Right atrium auricular region (tissue), 2 donors: ENCODE measurements at regions not wholly inside any gene's neighbourhood (a gene's known extent, or its start where the extent isn't known, plus 50 kb on each side); places are given as distances from the start of the nearest gene placed in this dataset.

Experiments used
- DNase-seq: peaks from one replicate; pipeline ENCODE4 v3.0.0-alpha.2; 2019; ENCODE audit warnings: low spot score
- H3K27ac ChIP-seq, 2 donors: fragments of 200-600 bp; sonication (generic); 1 replicate in 1 of 2; 2 replicates in 1 of 2; pipeline ENCODE4 v1.5.1; 2016 to 2019
- H3K27me3 ChIP-seq, 2 donors: fragments of 200-600 bp; sonication (generic); one replicate each; pipeline versions ENCODE4 v1.5.1 to v1.6.0; 2017 to 2019
- H3K36me3 ChIP-seq: fragments of 200-600 bp; sonication (generic); one replicate; pipeline ENCODE4 v1.5.1; 2016
- H3K4me1 ChIP-seq, 2 donors: fragments of 200-600 bp; sonication (generic); one replicate each; pipeline versions ENCODE4 v1.5.1 to v1.6.0; 2017 to 2019
- H3K4me3 ChIP-seq, 2 donors: fragments of 200-600 bp; sonication (generic); 1 replicate in 1 of 2; 2 replicates in 1 of 2; pipeline ENCODE4 v1.5.1; 2017 to 2019; ENCODE audit warnings: mild to moderate bottlenecking in 1 of 2, moderate library complexity in 1 of 2
- H3K9me3 ChIP-seq, 2 donors: fragments of 200-600 bp; sonication (generic); one replicate each; pipeline ENCODE4 v1.5.1; 2019
- CTCF ChIP-seq, 2 donors: fragments of 200-600 bp; sonication (generic); IDR thresholded peaks; one replicate each; pipeline ENCODE4 v1.5.1; 2019; ENCODE audit warnings: antibody characterized with exemption in 2 of 2

- H3K9me3 ChIP-seq: no peaks in the 10 kb centered on the region
- DNase-seq: no peak
- no peak overlapping the region for H3K27ac ChIP-seq
- no peaks in the 10 kb centered on the region for H3K27me3 ChIP-seq
- no peak for TF ChIP-seq CTCF (IDR thresholded peaks at IDR 0.05)
- no peaks in the 10 kb centered on the region for H3K4me1 ChIP-seq
- no peak overlapping the region for H3K4me3 ChIP-seq
- peaks cover 32% of the 10 kb centered on the region for H3K36me3 ChIP-seq
Observed at GRCh38 chr19:5263615-5264014, 77.0 kb downstream of the PTPRS start.

DNA sequence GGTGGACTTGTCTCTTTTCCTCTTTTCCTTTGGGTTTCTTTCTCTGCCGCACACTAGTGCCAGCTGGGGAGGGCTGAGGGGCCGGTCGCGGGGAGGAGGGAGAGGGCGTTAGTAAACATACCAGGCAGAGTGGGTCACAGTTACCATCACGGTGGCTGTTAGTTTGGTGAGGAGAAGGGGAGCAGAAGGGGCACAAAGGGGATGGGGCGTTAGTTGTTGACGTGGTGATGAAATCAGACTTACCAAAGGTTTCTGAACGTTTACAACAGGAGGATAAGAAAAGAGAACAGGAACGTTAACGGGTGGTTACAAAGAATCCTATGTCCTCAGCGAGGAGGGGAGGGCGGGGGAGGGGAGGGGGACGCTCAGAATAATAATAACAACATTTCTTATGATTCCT lies 77.9 kb downstream of the PTPRS start:
- H3K4me3 ChIP-seq: no peak overlapping the region
- no peak for TF ChIP-seq CTCF (IDR thresholded peaks at IDR 0.05)
- H3K9me3 ChIP-seq: no peaks in the 10 kb centered on the region
- H3K27me3 ChIP-seq: no peaks in the 10 kb centered on the region
- no peak overlapping the region for H3K27ac ChIP-seq
- no peak for DNase-seq
- no peaks in the 10 kb centered on the region for H3K4me1 ChIP-seq
- peaks cover 41% of the 10 kb centered on the region for H3K36me3 ChIP-seq

DNA sequence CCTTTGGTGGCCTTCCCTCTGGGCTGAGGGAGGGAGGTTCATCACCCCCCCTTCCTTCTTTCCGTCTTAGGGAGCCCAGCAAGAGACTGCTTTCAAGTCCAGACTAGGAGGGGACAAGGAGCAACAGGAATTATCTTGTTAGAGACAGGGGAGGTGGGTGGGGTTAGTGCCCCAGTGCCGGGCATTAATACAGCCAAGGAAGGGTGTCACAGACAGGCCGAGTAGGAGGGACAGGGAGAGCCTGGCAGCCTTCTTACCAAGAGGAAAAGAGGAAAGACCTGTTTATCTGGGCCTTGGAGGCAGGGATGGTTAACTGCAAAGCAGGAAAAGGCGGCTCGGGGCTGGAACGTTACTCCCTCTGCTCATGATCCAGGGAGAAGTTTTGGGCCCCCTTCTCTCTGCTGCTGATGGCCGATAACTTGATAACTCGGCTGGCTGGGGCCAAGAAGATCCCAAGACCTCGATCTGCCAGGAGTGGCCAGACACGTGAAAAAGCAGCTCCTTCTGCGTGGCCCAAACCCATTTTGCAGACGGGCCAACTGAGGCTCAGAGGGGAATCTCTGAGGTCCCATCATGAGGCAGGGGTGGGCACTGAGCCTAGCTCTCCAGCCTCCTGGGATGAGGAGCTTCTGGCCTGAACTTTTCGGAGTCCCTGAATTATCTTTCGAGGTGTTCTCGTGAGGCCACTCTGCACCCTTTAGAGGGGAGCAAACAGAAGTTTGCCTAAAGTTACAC lies 79.3 kb downstream of the PTPRS start:
- no peak overlapping the region for H3K27ac ChIP-seq
- TF ChIP-seq CTCF (IDR thresholded peaks at IDR 0.05): no peak
- H3K27me3 ChIP-seq: no peaks in the 10 kb centered on the region
- peaks cover 0 to 5% of the 10 kb centered on the region in 2 donors for H3K9me3 ChIP-seq
- peaks cover 55% of the 10 kb centered on the region for H3K36me3 ChIP-seq
- no peak overlapping the region for H3K4me3 ChIP-seq
- no peak for DNase-seq
- H3K4me1 ChIP-seq: no peaks in the 10 kb centered on the region

DNA sequence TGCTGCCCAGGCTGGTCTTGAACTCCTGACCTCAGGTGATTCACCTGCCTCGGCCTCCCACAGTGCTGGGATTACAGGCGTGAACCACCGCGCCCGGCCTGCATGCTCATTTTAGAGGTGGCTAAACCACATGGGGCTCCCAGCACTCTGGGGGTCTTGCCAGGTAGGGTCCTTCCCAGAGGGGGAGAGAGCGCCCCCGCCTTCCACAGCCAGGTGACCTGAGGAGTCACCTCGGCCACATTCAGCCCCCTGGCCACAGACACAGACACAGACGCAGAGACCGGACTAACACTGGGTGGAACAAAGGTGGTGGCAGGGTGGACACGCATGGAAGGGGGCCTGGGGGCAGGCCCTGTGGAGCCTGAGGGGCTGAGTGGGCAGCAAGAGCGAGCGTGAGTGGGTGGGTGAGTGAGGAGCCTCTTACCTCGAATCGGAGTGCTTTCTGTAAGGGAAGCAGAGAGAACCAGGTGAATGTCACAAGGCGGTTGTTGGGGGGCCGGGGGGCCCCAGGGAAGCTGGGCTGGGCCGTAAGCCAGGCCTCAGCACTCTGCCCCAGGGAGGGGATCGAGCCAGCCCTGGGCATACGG lies 80.1 kb downstream of the PTPRS start:
- Histone ChIP-seq H3K27ac (no peak overlapping the region), H3K4me3 (no peak overlapping the region), H3K36me3 (peaks cover 63% of the 10 kb centered on the region), H3K9me3 (peaks cover 3 to 14% of the 10 kb centered on the region in 2 donors), H3K27me3 (no peaks in the 10 kb centered on the region), H3K4me1 (no peaks in the 10 kb centered on the region)
- no peak for DNase-seq
- TF ChIP-seq CTCF (IDR thresholded peaks at IDR 0.05): no peak

- DNase-seq: no peak
Observed at GRCh38 chr19:5259750-5260149, 80.9 kb downstream of the PTPRS start.

More at GRCh38 chr19:5259750-5260149, 80.9 kb downstream of the PTPRS start:
- H3K9me3 ChIP-seq: peaks cover 3 to 21% of the 10 kb centered on the region in 2 donors
- H3K27ac ChIP-seq: no peak overlapping the region
- H3K27me3 ChIP-seq: no peaks in the 10 kb centered on the region
- peaks cover 68% of the 10 kb centered on the region for H3K36me3 ChIP-seq
- TF ChIP-seq CTCF (IDR thresholded peaks at IDR 0.05): no peak
- H3K4me1 ChIP-seq: no peaks in the 10 kb centered on the region
- no peak overlapping the region for H3K4me3 ChIP-seq
